NCI-H146 treated with DMSO at 0.1 percent for 48 hours (cell line): ENCODE measurements at regions not wholly inside any gene's neighbourhood (a gene's known extent, or its start where the extent isn't known, plus 50 kb on each side); places are given as distances from the start of the nearest gene placed in this dataset.

Experiments used
- DNase-seq: peaks from one replicate; lab custom pipeline; 2025; ENCODE audit not compliant: unreplicated experiment; lab: John Stamatoyannopoulos, UW

DNA sequence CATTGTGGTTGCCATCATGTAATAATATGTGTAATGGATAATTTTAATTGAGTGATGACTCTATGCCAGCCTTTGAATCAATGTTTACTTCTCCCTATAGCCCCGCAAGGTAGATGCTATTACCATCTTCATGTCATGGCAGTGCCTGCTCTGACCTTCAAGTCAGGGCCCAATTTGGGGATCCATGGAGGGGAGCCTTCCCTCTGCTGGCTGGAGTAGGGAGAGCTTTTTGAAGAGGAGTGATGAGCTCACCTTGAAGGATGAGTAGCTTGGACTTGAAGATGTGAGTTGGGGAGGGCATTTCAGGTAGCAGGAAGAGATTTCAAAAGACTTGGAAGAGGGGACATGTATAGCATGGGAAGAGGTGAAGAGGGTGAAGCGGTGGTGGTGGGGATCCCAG lies 189.2 kb downstream of the FOXD2 start:
- DNase-seq, result no peak

GRCh38 chr1:47627471-47628370 lies 189.9 kb downstream of the FOXD2 start:
- no peak for DNase-seq

DNA sequence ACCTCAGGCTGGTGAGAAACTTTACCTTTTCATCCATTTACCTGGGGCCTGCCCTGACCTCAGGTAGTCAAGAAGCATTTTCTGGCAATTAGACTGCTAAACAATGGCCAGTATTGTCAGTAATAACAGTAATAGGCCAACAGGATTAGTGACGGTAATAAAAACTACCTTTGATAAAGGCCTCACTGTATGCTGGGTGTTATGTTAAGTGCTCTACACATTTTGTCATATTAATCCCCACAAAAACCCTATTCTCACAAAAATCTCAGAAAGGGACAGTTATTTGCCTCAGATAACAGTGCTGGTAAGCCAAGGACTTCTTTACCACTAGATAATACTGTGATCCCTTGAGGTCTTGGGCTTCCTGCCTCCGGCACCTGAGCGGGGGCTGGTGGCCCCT lies 191.4 kb downstream of the FOXD2 start:
- DNase-seq, result no peak

- no peak for DNase-seq
Measured at GRCh38 chr1:47630346-47630745, 192.5 kb downstream of the FOXD2 start.

GRCh38 chr1:47631411-47631995 lies 193.7 kb downstream of the FOXD2 start:
- no peak for DNase-seq

DNA sequence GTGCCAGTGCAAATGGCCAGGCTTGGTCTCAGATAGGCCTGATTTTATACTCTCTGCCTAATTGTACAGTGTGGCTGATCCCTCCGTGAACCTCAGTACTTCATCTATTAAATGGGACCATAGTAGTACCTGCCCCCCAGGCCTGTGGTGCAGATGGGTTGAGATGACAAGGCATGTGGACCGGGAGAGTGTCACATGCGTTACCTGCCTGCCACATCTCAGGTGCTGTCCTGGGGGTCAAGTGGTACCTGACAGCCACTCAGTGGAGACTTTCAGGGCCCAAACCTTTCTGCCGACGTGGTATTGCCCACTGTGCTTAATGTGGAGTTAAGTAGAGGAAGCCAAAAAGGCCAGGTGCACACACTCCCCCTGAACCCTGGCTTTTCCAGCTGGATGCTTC lies 197.3 kb downstream of the FOXD2 start:
- DNase-seq, result no peak

- DNase-seq, result no peak
Measured at GRCh38 chr1:47635597-47635996, 197.8 kb downstream of the FOXD2 start.

DNA sequence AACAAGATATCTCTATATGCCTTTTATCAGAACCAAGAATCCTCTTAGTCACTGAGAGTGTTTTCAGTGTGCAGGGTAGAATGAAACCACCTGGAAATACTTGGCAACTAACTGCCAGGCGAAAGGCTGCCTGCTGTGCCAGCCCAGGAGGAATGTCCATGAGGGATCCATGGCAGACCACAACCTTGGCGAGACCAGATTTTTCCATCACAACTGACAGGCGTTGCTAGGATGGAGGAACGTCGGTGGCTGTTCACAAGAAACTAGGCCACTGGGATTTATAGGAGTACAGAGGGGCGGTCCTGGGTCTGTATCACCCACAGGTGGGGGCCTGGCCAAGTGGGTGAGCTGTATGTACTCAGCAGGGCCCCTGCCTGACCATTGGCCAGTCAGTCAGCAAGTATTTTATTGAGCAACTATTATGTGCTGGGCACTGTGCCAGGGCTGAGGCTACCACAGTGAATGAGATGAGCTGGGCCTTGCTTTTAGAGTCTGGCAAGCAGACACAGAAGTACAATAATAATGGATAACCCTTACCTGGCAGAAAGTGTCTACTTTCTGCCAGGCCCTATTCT lies 199.4 kb downstream of the FOXD2 start:
- DNase-seq, result no peak

GRCh38 chr1:47638240-47638639 lies 200.4 kb downstream of the FOXD2 start:
- DNase-seq, result no peak

DNA sequence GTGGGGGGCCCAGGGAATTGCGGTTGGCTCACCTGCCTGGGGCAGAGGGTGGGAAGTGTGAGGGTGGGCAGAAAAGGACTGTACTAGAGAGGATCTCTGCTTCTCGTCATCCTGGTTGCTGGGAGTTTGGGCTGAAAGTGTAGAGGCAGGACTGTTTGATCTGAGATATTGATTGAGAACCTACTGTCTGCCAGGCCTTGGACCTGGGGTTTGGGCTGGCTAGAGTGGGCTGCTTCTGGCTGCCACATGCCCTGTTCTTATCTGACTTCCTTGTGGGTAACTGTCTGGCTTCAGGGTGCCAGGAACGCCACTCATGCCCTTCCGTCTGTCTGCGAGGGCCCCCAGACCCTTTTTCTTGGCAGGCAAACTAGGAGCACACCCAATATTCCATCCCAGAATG lies 200.9 kb downstream of the FOXD2 start:
- DNase-seq, result no peak

GRCh38 chr1:47643306-47644211 lies 205.7 kb downstream of the FOXD2 start:
- DNase-seq, result no peak

- DNase-seq, result no peak
Measured at GRCh38 chr1:47644212-47644573, 206.3 kb downstream of the FOXD2 start.

- DNase-seq, result no peak
Measured at GRCh38 chr1:47645151-47645550, 207.3 kb downstream of the FOXD2 start.

GRCh38 chr1:47646676-47647075 lies 208.8 kb downstream of the FOXD2 start:
- no peak for DNase-seq

GRCh38 chr1:47647327-47647845 lies 209.5 kb downstream of the FOXD2 start:
- DNase-seq, result no peak

- no peak for DNase-seq
Measured at GRCh38 chr1:47650205-47650604, 212.4 kb downstream of the FOXD2 start.

- no peak for DNase-seq
Measured at GRCh38 chr1:47650611-47651010, 212.8 kb downstream of the FOXD2 start.

- no peak for DNase-seq
Measured at GRCh38 chr1:47651311-47652089, 213.7 kb downstream of the FOXD2 start.

DNA sequence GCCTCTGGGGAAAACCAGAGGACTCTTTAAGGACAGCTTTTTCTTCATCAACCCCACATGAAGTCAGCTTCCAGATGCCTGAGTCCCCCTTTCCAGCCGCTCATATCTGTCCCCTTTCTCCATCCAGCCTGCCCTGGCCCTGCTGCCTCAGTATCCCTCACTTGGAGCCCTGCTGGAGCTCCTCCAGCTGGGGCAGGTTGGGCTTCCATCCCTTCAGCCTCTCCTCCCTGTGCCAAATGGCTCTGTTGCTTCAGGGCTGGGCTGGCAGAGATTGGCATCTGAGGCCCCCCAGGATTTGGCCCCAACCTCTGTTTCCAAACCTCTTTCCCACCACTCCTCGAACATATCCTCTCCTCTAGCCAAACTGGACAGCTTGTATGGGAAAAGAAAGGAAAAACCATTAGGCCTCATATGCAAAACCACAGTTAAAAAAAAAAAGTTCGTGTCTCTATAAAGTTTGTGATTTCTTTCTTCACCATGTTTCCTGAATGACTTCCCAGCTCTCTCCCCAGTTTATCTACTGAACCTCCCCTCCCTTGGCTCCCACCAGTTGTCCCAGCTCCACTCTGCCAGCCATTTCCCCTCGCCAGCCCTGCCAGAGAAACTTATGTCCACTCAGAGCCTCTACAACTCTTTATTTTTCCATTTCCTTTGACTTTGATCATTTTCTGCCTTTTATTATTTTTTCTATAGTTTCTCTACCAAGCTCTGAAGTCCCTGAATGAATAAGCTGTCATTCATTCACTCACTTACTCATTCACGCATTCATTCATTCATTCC lies 217.9 kb downstream of the FOXD2 start:
- DNase-seq, result no peak
